HCT116 (cell line): ENCODE measurements at regions not wholly inside any gene's neighbourhood (a gene's known extent, or its start where the extent isn't known, plus 50 kb on each side); places are given as distances from the start of the nearest gene placed in this dataset.

Source experiments
- POLR2AphosphoS5 ChIP-seq: IDR thresholded peaks from 2 replicates; pipeline ENCODE4 v1.6.1; 2011; ENCODE audit warnings: mild to moderate bottlenecking, low read depth, low read length, moderate library complexity
- RAD21 ChIP-seq: IDR thresholded peaks from 2 replicates; pipeline ENCODE4 v1.6.1; 2012; ENCODE audit warnings: low read depth, mild to moderate bottlenecking
- SIN3A ChIP-seq: IDR thresholded peaks from 2 replicates; pipeline ENCODE4 v1.6.1; 2012; ENCODE audit warnings: low read depth
- ZNF274 ChIP-seq: fragments of 200-500 bp; sonication (Bioruptor generic); IDR thresholded peaks from 2 replicates; pipeline ENCODE4 v1.6.1; 2014; ENCODE audit warnings: mild to moderate bottlenecking, low read depth, low read length, inconsistent platforms
- TF ChIP-seq, protein P1 (sequence below), 3 experiments: fragments of 200-600 bp in 1 of 3; sonication (generic) in 1 of 3; IDR thresholded peaks in 2 of 3; conservative IDR thresholded peaks in 1 of 3; 2 replicates each; pipeline ENCODE4 v1.5.1; 2012 to 2017; ENCODE audit warnings: low read depth in 2 of 3, low read length in 2 of 3, antibody characterized with exemption in 1 of 3, borderline replicate concordance in 1 of 3, control low read depth in 1 of 3, mild to moderate bottlenecking in 1 of 3, mixed read lengths in 1 of 3, mixed run types in 1 of 3, moderate library complexity in 1 of 3; ENCODE audit not compliant: insufficient read depth in 1 of 3

- no peak for TF ChIP-seq POLR2AphosphoS5
- no peak for TF ChIP-seq RAD21
- TF ChIP-seq, protein P1, sequence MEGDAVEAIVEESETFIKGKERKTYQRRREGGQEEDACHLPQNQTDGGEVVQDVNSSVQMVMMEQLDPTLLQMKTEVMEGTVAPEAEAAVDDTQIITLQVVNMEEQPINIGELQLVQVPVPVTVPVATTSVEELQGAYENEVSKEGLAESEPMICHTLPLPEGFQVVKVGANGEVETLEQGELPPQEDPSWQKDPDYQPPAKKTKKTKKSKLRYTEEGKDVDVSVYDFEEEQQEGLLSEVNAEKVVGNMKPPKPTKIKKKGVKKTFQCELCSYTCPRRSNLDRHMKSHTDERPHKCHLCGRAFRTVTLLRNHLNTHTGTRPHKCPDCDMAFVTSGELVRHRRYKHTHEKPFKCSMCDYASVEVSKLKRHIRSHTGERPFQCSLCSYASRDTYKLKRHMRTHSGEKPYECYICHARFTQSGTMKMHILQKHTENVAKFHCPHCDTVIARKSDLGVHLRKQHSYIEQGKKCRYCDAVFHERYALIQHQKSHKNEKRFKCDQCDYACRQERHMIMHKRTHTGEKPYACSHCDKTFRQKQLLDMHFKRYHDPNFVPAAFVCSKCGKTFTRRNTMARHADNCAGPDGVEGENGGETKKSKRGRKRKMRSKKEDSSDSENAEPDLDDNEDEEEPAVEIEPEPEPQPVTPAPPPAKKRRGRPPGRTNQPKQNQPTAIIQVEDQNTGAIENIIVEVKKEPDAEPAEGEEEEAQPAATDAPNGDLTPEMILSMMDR (IDR thresholded peaks at IDR 0.05 in 2 of 3, conservative IDR thresholded peaks at IDR 0.05 in 1 of 3; ENCODE audit: borderline replicate concordance in 1 of 3, insufficient read depth in 1 of 3, low read depth in 2 of 3, low read length in 2 of 3), result no peak
- no peak for TF ChIP-seq SIN3A
- TF ChIP-seq ZNF274, result no peak
Observed at GRCh38 chr4:186790630-186791029, 67.0 kb upstream of the FAT1 start.
